ENCODE measurements at regions not wholly inside any gene's neighbourhood (a gene's known extent, or its start where the extent isn't known, plus 50 kb on each side); places are given as distances from the start of the nearest gene placed in this dataset.
A peak's percentile ranks its signal among the peaks of the same experiment; 100 is the strongest.

- FAIRE-seq (no peak), DNase-seq (peak in 1 of 5 donors; percentile 8)
- Histone ChIP-seq H3K4me3 (ENCODE audit: low read length in 3 of 3) (no peak overlapping the region), H3K36me3 (ENCODE audit: control insufficient read depth in 2 of 3, insufficient read depth in 3 of 3, low read length in 3 of 3) (no peaks in the 10 kb centered on the region), H3K27ac (ENCODE audit: low read depth in 2 of 2, low read length in 2 of 2) (no peak overlapping the region), H3K9me3 (ENCODE audit: control insufficient read depth in 2 of 3, insufficient read depth in 1 of 3, low read length in 3 of 3) (no peaks in the 10 kb centered on the region), H3K9ac (ENCODE audit: low read length in 3 of 3) (no peak overlapping the region), H3K4me1 (ENCODE audit: control insufficient read depth in 2 of 3, insufficient read depth in 2 of 3, low read depth in 1 of 3, low read length in 3 of 3) (no peaks in the 10 kb centered on the region), H3K27me3 (ENCODE audit: control insufficient read depth, insufficient read depth, low read length) (no peaks in the 10 kb centered on the region)
- intact Hi-C loops (cut with DNase I): loop anchor here (10.0 kb wide), 1 partner anchor 1905 kb away; no protein-coding TSS in a partner anchor
- TF ChIP-seq CTCF (IDR thresholded peaks at IDR 0.05; ENCODE audit: borderline replicate concordance, extremely low read depth, insufficient read depth): no peak
These were observed 460.6 kb downstream of the KCNJ2 start for GRCh38 chr17:70629902-70630301.

- Histone ChIP-seq H3K9me3 (ENCODE audit: control insufficient read depth in 2 of 3, insufficient read depth in 1 of 3, low read length in 3 of 3) (no peaks in the 10 kb centered on the region), H3K36me3 (ENCODE audit: control insufficient read depth in 2 of 3, insufficient read depth in 3 of 3, low read length in 3 of 3) (no peaks in the 10 kb centered on the region), H3K27ac (ENCODE audit: low read depth in 2 of 2, low read length in 2 of 2) (no peak overlapping the region), H3K4me3 (ENCODE audit: low read length in 3 of 3) (no peak overlapping the region), H3K27me3 (ENCODE audit: control insufficient read depth, insufficient read depth, low read length) (no peaks in the 10 kb centered on the region), H3K4me1 (ENCODE audit: control insufficient read depth in 2 of 3, insufficient read depth in 2 of 3, low read depth in 1 of 3, low read length in 3 of 3) (no peaks in the 10 kb centered on the region), H3K9ac (ENCODE audit: low read length in 3 of 3) (no peak overlapping the region)
- FAIRE-seq (peak; percentile 95), DNase-seq (peak in 2 of 5 donors; percentile 58 to 80)
- intact Hi-C loops (cut with DNase I): loop anchor here (10.0 kb wide), 1 partner anchor 1898 kb away; no protein-coding TSS in a partner anchor
- TF ChIP-seq CTCF (IDR thresholded peaks at IDR 0.05; ENCODE audit: borderline replicate concordance, extremely low read depth, insufficient read depth): peak; percentile 74
These were observed 467.3 kb downstream of the KCNJ2 start for GRCh38 chr17:70636517-70637133.

- no peak for TF ChIP-seq CTCF (IDR thresholded peaks at IDR 0.05; ENCODE audit: borderline replicate concordance, extremely low read depth, insufficient read depth)
- H3K9ac ChIP-seq (ENCODE audit: low read length in 3 of 3): no peak overlapping the region
- no peak for FAIRE-seq
- H3K27ac ChIP-seq (ENCODE audit: low read depth in 2 of 2, low read length in 2 of 2): no peak overlapping the region
- H3K9me3 ChIP-seq (ENCODE audit: control insufficient read depth in 2 of 3, insufficient read depth in 1 of 3, low read length in 3 of 3): peaks cover 0 to 3% (median 0%) of the 10 kb centered on the region in 3 donors
- no peak overlapping the region for H3K4me3 ChIP-seq (ENCODE audit: low read length in 3 of 3)
- no peaks in the 10 kb centered on the region for H3K27me3 ChIP-seq (ENCODE audit: control insufficient read depth, insufficient read depth, low read length)
- intact Hi-C loops (cut with DNase I): no loop called here
- no peak for DNase-seq
- no peaks in the 10 kb centered on the region for H3K4me1 ChIP-seq (ENCODE audit: control insufficient read depth in 2 of 3, insufficient read depth in 2 of 3, low read depth in 1 of 3, low read length in 3 of 3)
- no peaks in the 10 kb centered on the region for H3K36me3 ChIP-seq (ENCODE audit: control insufficient read depth in 2 of 3, insufficient read depth in 3 of 3, low read length in 3 of 3)
These were observed 472.7 kb downstream of the KCNJ2 start for GRCh38 chr17:70642059-70642458.

- intact Hi-C loops (cut with DNase I): no loop called here
- no peak overlapping the region for H3K4me3 ChIP-seq (ENCODE audit: low read length in 3 of 3)
- H3K9ac ChIP-seq (ENCODE audit: low read length in 3 of 3): no peak overlapping the region
- no peak for TF ChIP-seq CTCF (IDR thresholded peaks at IDR 0.05; ENCODE audit: borderline replicate concordance, extremely low read depth, insufficient read depth)
- FAIRE-seq (no peak), DNase-seq (no peak)
- peaks cover 0 to 3% (median 0%) of the 10 kb centered on the region in 3 donors for H3K9me3 ChIP-seq (ENCODE audit: control insufficient read depth in 2 of 3, insufficient read depth in 1 of 3, low read length in 3 of 3)
- H3K27ac ChIP-seq (ENCODE audit: low read depth in 2 of 2, low read length in 2 of 2): no peak overlapping the region
- H3K4me1 ChIP-seq (ENCODE audit: control insufficient read depth in 2 of 3, insufficient read depth in 2 of 3, low read depth in 1 of 3, low read length in 3 of 3): no peaks in the 10 kb centered on the region
- no peaks in the 10 kb centered on the region for H3K27me3 ChIP-seq (ENCODE audit: control insufficient read depth, insufficient read depth, low read length)
- no peaks in the 10 kb centered on the region for H3K36me3 ChIP-seq (ENCODE audit: control insufficient read depth in 2 of 3, insufficient read depth in 3 of 3, low read length in 3 of 3)
These were observed 474.8 kb downstream of the KCNJ2 start for GRCh38 chr17:70644096-70644495.

Data from kidney (tissue), 13 donors.